ENCODE measurements at regions not wholly inside any gene's neighbourhood (a gene's known extent, or its start where the extent isn't known, plus 50 kb on each side); places are given as distances from the start of the nearest gene placed in this dataset.
A peak's percentile ranks its signal among the peaks of the same experiment; 100 is the strongest.

- in situ Hi-C loops (cut with MboI) = no loop called here
- POLR2A ChIA-PET = interaction anchor here (0.6 kb wide), 1 partner anchor 1517 kb away, joined by 3 read pairs; no protein-coding TSS in a partner anchor
- H3K9me1 ChIP-seq (ENCODE audit: control insufficient read depth, insufficient read depth, low read length) = no peaks in the 10 kb centered on the region
Observed at GRCh38 chr3:28186748-28187147, 54.7 kb upstream of the CMC1 start.

GRCh38 chr3:28188686-28189085 is 52.7 kb upstream of the CMC1 start:
- intact Hi-C loops (cut with micrococcal nuclease) = no loop called here
- BruUV-seq (replicated peaks) = no TSS peak

More at GRCh38 chr3:28186748-28187147, 54.7 kb upstream of the CMC1 start:
- CTCF ChIA-PET (ENCODE audit: low intra/inter-chr PET ratio) = no interaction called here
- no TSS peak for BruUV-seq (replicated peaks)
- Histone ChIP-seq H3K27ac (ENCODE audit: extremely low read depth, low read depth, low read length) (no peak overlapping the region), H2AFZ (ENCODE audit: low read depth, low read length) (no peak overlapping the region), H3K4me2 (ENCODE audit: insufficient read depth, low read length) (no peak overlapping the region), H3K9ac (ENCODE audit: insufficient read depth in 1 of 2, low read depth in 2 of 2, low read length in 2 of 2) (no peak overlapping the region), H3K4me1 (replicated peaks in 1 of 2; ENCODE audit: control insufficient read depth in 2 of 2, insufficient read depth in 2 of 2, low read length in 2 of 2) (no peaks in the 10 kb centered on the region), H3K79me2 (ENCODE audit: control insufficient read depth, insufficient read depth, low read length) (no peaks in the 10 kb centered on the region), H3K4me3 (no peak overlapping the region), H3K27me3 (ENCODE audit: control insufficient read depth in 2 of 2, insufficient read depth in 2 of 2, low read length in 2 of 2) (no peaks in the 10 kb centered on the region), H4K20me1 (replicated peaks; ENCODE audit: control insufficient read depth, insufficient read depth, low read length) (no peaks in the 10 kb centered on the region), H3K9me3 (replicated peaks; ENCODE audit: control insufficient read depth, insufficient read depth, low read depth, low read length) (no peaks in the 10 kb centered on the region), H3K36me3 (ENCODE audit: control insufficient read depth, insufficient read depth, low read length) (no peaks in the 10 kb centered on the region)
- intact Hi-C loops (cut with micrococcal nuclease) = no loop called here
- no peak for DNase-seq (ENCODE audit: extremely low read depth in 1 of 4, low spot score in 3 of 4)
- FAIRE-seq = no peak
- no peak for ATAC-seq
- TF ChIP-seq NEUROD1 (IDR thresholded peaks at IDR 0.05; ENCODE audit: borderline replicate concordance, low read depth, low read length, partially characterized antibody) (no peak), CEBPG (CRISPR knock-in tag; IDR thresholded peaks at IDR 0.05) (no peak), CEBPG (tag; conservative IDR thresholded peaks at IDR 0.05 in 1 of 2, IDR thresholded peaks at IDR 0.05 in 1 of 2) (peak; percentile 35 to 89; a peak in 3 of 4 replicates), MAFG (tag; conservative IDR thresholded peaks at IDR 0.05) (no peak), CEBPB (tag; IDR thresholded peaks at IDR 0.05) (peak; percentile 61; the same call in 1 of the 2 replicates), ATF3 (IDR thresholded peaks at IDR 0.05) (peak; percentile 81), ATF3 (CRISPR knock-in tag; conservative IDR thresholded peaks at IDR 0.05) (no peak)

More at GRCh38 chr3:28188686-28189085, 52.7 kb upstream of the CMC1 start:
- TF ChIP-seq ZNF830 (CRISPR knock-in tag; IDR thresholded peaks at IDR 0.05) (no peak), ZKSCAN1 (IDR thresholded peaks at IDR 0.05; ENCODE audit: low read depth, low read length) (no peak), ARID2 (IDR thresholded peaks at IDR 0.05) (no peak), PHB2 (IDR thresholded peaks at IDR 0.05; ENCODE audit: low read depth) (no peak), RNF219 (CRISPR knock-in tag; IDR thresholded peaks at IDR 0.05) (no peak), HNRNPLL (IDR thresholded peaks at IDR 0.05; ENCODE audit: low read depth, low read length, poor library complexity, severe bottlenecking) (no peak)
- Histone ChIP-seq H2AFZ (ENCODE audit: low read depth, low read length) (no peak overlapping the region), H3K4me3 (no peak overlapping the region), H3K9me3 (replicated peaks; ENCODE audit: control insufficient read depth, insufficient read depth, low read depth, low read length) (no peaks in the 10 kb centered on the region), H3K79me2 (ENCODE audit: control insufficient read depth, insufficient read depth, low read length) (no peaks in the 10 kb centered on the region), H3K36me3 (ENCODE audit: control insufficient read depth, insufficient read depth, low read length) (no peaks in the 10 kb centered on the region), H4K20me1 (replicated peaks; ENCODE audit: control insufficient read depth, insufficient read depth, low read length) (no peaks in the 10 kb centered on the region), H3K9ac (ENCODE audit: insufficient read depth in 1 of 2, low read depth in 2 of 2, low read length in 2 of 2) (no peak overlapping the region), H3K27me3 (ENCODE audit: control insufficient read depth in 2 of 2, insufficient read depth in 2 of 2, low read length in 2 of 2) (no peaks in the 10 kb centered on the region), H3K27ac (ENCODE audit: extremely low read depth, low read depth, low read length) (no peak overlapping the region), H3K4me2 (ENCODE audit: insufficient read depth, low read length) (no peak overlapping the region), H3K9me1 (ENCODE audit: control insufficient read depth, insufficient read depth, low read length) (no peaks in the 10 kb centered on the region), H3K4me1 (replicated peaks in 1 of 2; ENCODE audit: control insufficient read depth in 2 of 2, insufficient read depth in 2 of 2, low read length in 2 of 2) (no peaks in the 10 kb centered on the region)
- no peak for FAIRE-seq
- 0% methylated on average over 2 of the region's 2 CpGs for WGBS (ENCODE audit: insufficient coverage, low coverage, missing lambda C conversion rate)
- no peak for ATAC-seq
- in situ Hi-C loops (cut with MboI) = no loop called here
- ChIA-PET POLR2A (no interaction called here), CTCF (ENCODE audit: low intra/inter-chr PET ratio) (no interaction called here)
- DNase-seq (ENCODE audit: extremely low read depth in 1 of 4, low spot score in 3 of 4) = no peak

All from K562 (cell line).